Gastrocnemius medialis (tissue), 4 donors: ENCODE measurements at regions not wholly inside any gene's neighbourhood (a gene's known extent, or its start where the extent isn't known, plus 50 kb on each side); places are given as distances from the start of the nearest gene placed in this dataset.

Experiments
- ATAC-seq, 2 donors: fragments of 150-250 bp; one replicate each; pipeline ENCODE4 v1.9.1; 2016
- DNase-seq, 2 donors: peaks; one replicate each; pipeline ENCODE4 v3.0.0-alpha.2; 2019
- H3K27ac ChIP-seq, 4 donors: fragments of 200-600 bp; sonication (generic); 1 replicate in 1 of 4; 2 replicates in 3 of 4; pipeline ENCODE4 v1.5.1; 2016 to 2018; ENCODE audit warnings: mild to moderate bottlenecking in 2 of 4, moderate library complexity in 1 of 4
- H3K27me3 ChIP-seq, 3 donors: fragments of 200-600 bp; sonication (generic) in 2 of 3; 1 replicate in 1 of 3; 2 replicates in 2 of 3; pipeline versions ENCODE4 v1.5.1 to v1.6.0; 2016 to 2019; ENCODE audit warnings: mild to moderate bottlenecking in 1 of 3, moderate library complexity in 1 of 3
- H3K36me3 ChIP-seq, 2 donors: fragments of 200-600 bp; sonication (generic) in 1 of 2; one replicate each; pipeline ENCODE4 v1.5.1; 2017 to 2018
- H3K4me1 ChIP-seq, 2 donors: fragments of 200-600 bp; sonication (generic) in 1 of 2; one replicate each; pipeline ENCODE4 v1.5.1; 2016 to 2017; ENCODE audit warnings: mild to moderate bottlenecking in 2 of 2
- H3K4me3 ChIP-seq, 4 donors: fragments of 200-600 bp; sonication (generic) in 3 of 4; 1 replicate in 1 of 4; 2 replicates in 3 of 4; pipeline ENCODE4 v1.5.1; 2016 to 2019; ENCODE audit warnings: mild to moderate bottlenecking in 2 of 4
- H3K9me3 ChIP-seq, 3 donors: fragments of 200-600 bp; sonication (generic) in 2 of 3; 1 replicate in 1 of 3; 2 replicates in 2 of 3; pipeline ENCODE4 v1.5.1; 2016 to 2019
- CTCF ChIP-seq, 5 experiments: fragments of 450-650 bp in 3 of 5; fragments of 200-600 bp in 2 of 5; sonication (generic) in 2 of 5; IDR thresholded peaks in 4 of 5; conservative IDR thresholded peaks in 1 of 5; 1 replicate in 4 of 5; 2 replicates in 1 of 5; pipeline ENCODE4 v1.5.1; 2016 to 2019; ENCODE audit warnings: antibody characterized with exemption in 5 of 5, mild to moderate bottlenecking in 3 of 5, moderate library complexity in 3 of 5
- POLR2A ChIP-seq, 2 donors: fragments of 450-650 bp; IDR thresholded peaks; one replicate each; pipeline ENCODE4 v1.6.1; 2017; ENCODE audit warnings: antibody characterized with exemption in 2 of 2, mild to moderate bottlenecking in 2 of 2, moderate library complexity in 2 of 2
- in situ Hi-C, 4 donors: fragments of 200-750 bp; cut with MboI; loops; one replicate each; pipeline versions ENCODE4 v1.15.0 to v1.8.0; 2017; ENCODE audit warnings: low sequenced_read_pairs in 4 of 4
- intact Hi-C: fragments of 100-400 bp; cut with DNase I; formaldehyde crosslinking; loops from one replicate; pipeline ENCODE4 v1.15.1; 2023; ENCODE audit warnings: low total_unique reads

- DNase-seq (no peak), ATAC-seq (no peak)
- Histone ChIP-seq H3K4me3 (no peak overlapping the region), H3K27ac (no peak overlapping the region), H3K4me1 (no peaks in the 10 kb centered on the region), H3K36me3 (no peaks in the 10 kb centered on the region), H3K9me3 (no peaks in the 10 kb centered on the region), H3K27me3 (no peaks in the 10 kb centered on the region)
- in situ Hi-C loops (no loop called here), intact Hi-C loops (no loop called here)
- no peak for TF ChIP-seq POLR2A (IDR thresholded peaks at IDR 0.05)
- no peak for TF ChIP-seq CTCF (IDR thresholded peaks at IDR 0.05 in 4 of 5, conservative IDR thresholded peaks at IDR 0.05 in 1 of 5)
These were observed 52.4 kb upstream of the CDC42BPA start for GRCh38 chr1:227370533-227371254.

GRCh38 chr1:227369102-227369760 is 50.9 kb upstream of the CDC42BPA start:
- intact Hi-C loops: no loop called here
- in situ Hi-C loops: no loop called here
- H3K36me3 ChIP-seq: no peaks in the 10 kb centered on the region
- no peaks in the 10 kb centered on the region for H3K27me3 ChIP-seq
- H3K4me1 ChIP-seq: no peaks in the 10 kb centered on the region
- H3K9me3 ChIP-seq: no peaks in the 10 kb centered on the region
- no peak for DNase-seq
- H3K4me3 ChIP-seq: no peak overlapping the region
- H3K27ac ChIP-seq: no peak overlapping the region
- no peak for TF ChIP-seq CTCF (IDR thresholded peaks at IDR 0.05 in 4 of 5, conservative IDR thresholded peaks at IDR 0.05 in 1 of 5)
- TF ChIP-seq POLR2A (IDR thresholded peaks at IDR 0.05): no peak
- ATAC-seq: no peak
